H9 (cell line): ENCODE measurements at regions not wholly inside any gene's neighbourhood (a gene's known extent, or its start where the extent isn't known, plus 50 kb on each side); places are given as distances from the start of the nearest gene placed in this dataset.

Experiments
- DNase-seq: peaks from one replicate; pipeline ENCODE4 v3.0.0-alpha.2; 2017
- H2AFZ ChIP-seq: one replicate; pipeline ENCODE4 v1.6.1; 2013; ENCODE audit warnings: mild to moderate bottlenecking, low read length, control low read depth, moderate library complexity
- H2AK5ac ChIP-seq: 2 replicates; pipeline ENCODE4 v1.6.1; 2013; ENCODE audit warnings: low read length, control low read depth, mixed read lengths; ENCODE audit not compliant: insufficient read length
- H2BK120ac ChIP-seq: one replicate; pipeline ENCODE4 v1.6.1; 2013; ENCODE audit warnings: low read depth, mild to moderate bottlenecking, low read length, control low read depth, inconsistent platforms; ENCODE audit not compliant: poor library complexity, severe bottlenecking
- H2BK12ac ChIP-seq: 2 replicates; pipeline ENCODE4 v1.6.1; 2013; ENCODE audit warnings: low read length, control low read depth, mixed read lengths, low read depth; ENCODE audit not compliant: insufficient read length
- H2BK15ac ChIP-seq: 2 replicates; pipeline ENCODE4 v1.6.1; 2013; ENCODE audit warnings: low read depth, low read length, control low read depth
- H2BK20ac ChIP-seq: one replicate; pipeline ENCODE4 v1.6.1; 2013; ENCODE audit warnings: low read depth, mild to moderate bottlenecking, low read length, control low read depth, inconsistent platforms; ENCODE audit not compliant: poor library complexity, severe bottlenecking
- H2BK5ac ChIP-seq: 2 replicates; pipeline ENCODE4 v1.6.1; 2013; ENCODE audit warnings: low read length, control low read depth, mixed read lengths; ENCODE audit not compliant: insufficient read length
- H3K14ac ChIP-seq: 2 replicates; pipeline ENCODE4 v1.6.1; 2013; ENCODE audit warnings: low read length, control low read depth; ENCODE audit not compliant: insufficient read depth
- H3K18ac ChIP-seq: 2 replicates; pipeline ENCODE4 v1.6.1; 2013; ENCODE audit warnings: low read depth, mild to moderate bottlenecking, mixed read lengths, low read length, control low read depth; ENCODE audit not compliant: insufficient read length
- H3K23ac ChIP-seq: 2 replicates; pipeline ENCODE4 v1.6.1; 2013; ENCODE audit warnings: low read length, control low read depth, mixed read lengths, low read depth; ENCODE audit not compliant: insufficient read length
- H3K23me2 ChIP-seq: 2 replicates; pipeline ENCODE4 v1.6.1; 2013; ENCODE audit warnings: low read depth, mild to moderate bottlenecking, mixed read lengths, low read length, control low read depth; ENCODE audit not compliant: insufficient read length, poor library complexity, severe bottlenecking
- H3K27ac ChIP-seq: 2 replicates; pipeline ENCODE4 v1.5.1; 2013; ENCODE audit warnings: low read length, control low read depth, mixed read lengths, low read depth; ENCODE audit not compliant: insufficient read length
- H3K27me3 ChIP-seq: 2 replicates; pipeline ENCODE4 v1.6.1; 2013; ENCODE audit warnings: low read length, control low read depth, inconsistent platforms; ENCODE audit not compliant: insufficient read depth
- H3K4ac ChIP-seq: 2 replicates; pipeline ENCODE4 v1.6.1; 2013; ENCODE audit warnings: low read depth, mild to moderate bottlenecking, control low read depth, inconsistent platforms, low read length, moderate library complexity
- H3K4me1 ChIP-seq: 2 replicates; pipeline ENCODE4 v1.6.1; 2013; ENCODE audit warnings: low read length, control low read depth, inconsistent platforms; ENCODE audit not compliant: insufficient read depth
- H3K4me2 ChIP-seq: 2 replicates; pipeline ENCODE4 v1.6.1; 2013; ENCODE audit warnings: low read length, control low read depth, mixed read lengths; ENCODE audit not compliant: insufficient read length, insufficient read depth
- H3K56ac ChIP-seq: 2 replicates; pipeline ENCODE4 v1.6.1; 2013; ENCODE audit warnings: low read depth, mild to moderate bottlenecking, mixed read lengths, low read length, control low read depth; ENCODE audit not compliant: insufficient read length
- H3K79me1 ChIP-seq: 2 replicates; pipeline ENCODE4 v1.6.1; 2013; ENCODE audit warnings: low read depth, mild to moderate bottlenecking, moderate library complexity, low read length, control low read depth, inconsistent platforms; ENCODE audit not compliant: insufficient read depth, poor library complexity, severe bottlenecking
- H3K79me2 ChIP-seq: 2 replicates; pipeline ENCODE4 v1.6.1; 2013; ENCODE audit warnings: low read length, control low read depth, inconsistent platforms; ENCODE audit not compliant: insufficient read depth
- H3K9ac ChIP-seq: 2 replicates; pipeline ENCODE4 v1.6.1; 2013; ENCODE audit warnings: low read length, control low read depth, mixed read lengths; ENCODE audit not compliant: insufficient read length; ENCODE audit errors: extremely low read depth
- H3K9me3 ChIP-seq: one replicate; pipeline ENCODE4 v1.6.1; 2013; ENCODE audit warnings: low read depth, low read length, inconsistent platforms; ENCODE audit not compliant: control insufficient read depth
- H3T11ph ChIP-seq: one replicate; pipeline ENCODE4 v1.6.1; 2013; ENCODE audit warnings: mild to moderate bottlenecking, low read length, control low read depth, inconsistent platforms
- H4K20me1 ChIP-seq: one replicate; pipeline ENCODE4 v1.6.1; 2013; ENCODE audit not compliant: control insufficient read depth, insufficient read length, insufficient read depth
- H4K5ac ChIP-seq: 2 replicates; pipeline ENCODE4 v1.6.1; 2013; ENCODE audit warnings: low read depth, mild to moderate bottlenecking, mixed read lengths, low read length, control low read depth; ENCODE audit not compliant: insufficient read length
- H4K8ac ChIP-seq: replicated peaks from 2 replicates; pipeline ENCODE4 v1.6.1; 2013; ENCODE audit warnings: low read length, control low read depth, mixed read lengths, low read depth; ENCODE audit not compliant: insufficient read length
- H4K91ac ChIP-seq: 2 replicates; pipeline ENCODE4 v1.6.1; 2013; ENCODE audit warnings: low read depth, mild to moderate bottlenecking, moderate library complexity, mixed read lengths, low read length, control low read depth; ENCODE audit not compliant: insufficient read length
- H3K27ac Mint-ChIP-seq, 3 experiments: 2 replicates in 2 of 3; 3 replicates in 1 of 3; pipeline ENCODE4 v1.8.0; 2020 to 2021; ENCODE audit warnings: mixed read lengths in 3 of 3, mild to moderate bottlenecking in 1 of 3, moderate library complexity in 1 of 3
- H3K27me3 Mint-ChIP-seq: 2 replicates; pipeline ENCODE4 v1.8.0; 2021; ENCODE audit warnings: low read depth, mild to moderate bottlenecking, moderate library complexity, mixed read lengths
- H3K36me3 Mint-ChIP-seq, 3 experiments: 2 replicates in 2 of 3; 3 replicates in 1 of 3; pipeline ENCODE4 v1.8.0; 2020 to 2021; ENCODE audit warnings: low read depth in 3 of 3, mixed read lengths in 3 of 3; ENCODE audit not compliant: insufficient read depth in 1 of 3
- H3K4me1 Mint-ChIP-seq, 2 experiments: 2 replicates each; pipeline ENCODE4 v1.8.0; 2020; ENCODE audit warnings: mixed read lengths in 2 of 2
- H3K4me3 Mint-ChIP-seq, 2 experiments: 2 replicates in 1 of 2; 3 replicates in 1 of 2; pipeline ENCODE4 v1.8.0; 2020 to 2021; ENCODE audit warnings: mild to moderate bottlenecking in 2 of 2, mixed read lengths in 2 of 2, moderate library complexity in 1 of 2
- H3K9me3 Mint-ChIP-seq, 2 experiments: 2 replicates in 1 of 2; 3 replicates in 1 of 2; pipeline ENCODE4 v1.8.0; 2020; ENCODE audit warnings: mild to moderate bottlenecking in 2 of 2, mixed read lengths in 2 of 2, moderate library complexity in 1 of 2
- WGBS: extraction: QIAGEN DNeasy Blood & Tissue Kit; methylation state at CpG from one replicate; pipeline ENCODE4 v1.1.7; 2013; ENCODE audit warnings: missing lambda C conversion rate, low lambda C conversion rate, mixed read lengths; ENCODE audit not compliant: insufficient read length; ENCODE audit errors: extremely low coverage; 5-methylcytosine and 5-hydroxymethylcytosine counted together
- TF ChIP-seq, protein P1 (sequence below): fragments of 200-600 bp; sonication (generic); conservative IDR thresholded peaks from 3 replicates; pipeline ENCODE4 v1.8.0; 2021; ENCODE audit warnings: antibody characterized with exemption, mild to moderate bottlenecking

GRCh38 chr7:116128139-116128538 is 82.2 kb upstream of the TES start:
- H3K14ac ChIP-seq, result no peak overlapping the region
- H4K91ac ChIP-seq, result no peak overlapping the region
- TF ChIP-seq, protein P1, sequence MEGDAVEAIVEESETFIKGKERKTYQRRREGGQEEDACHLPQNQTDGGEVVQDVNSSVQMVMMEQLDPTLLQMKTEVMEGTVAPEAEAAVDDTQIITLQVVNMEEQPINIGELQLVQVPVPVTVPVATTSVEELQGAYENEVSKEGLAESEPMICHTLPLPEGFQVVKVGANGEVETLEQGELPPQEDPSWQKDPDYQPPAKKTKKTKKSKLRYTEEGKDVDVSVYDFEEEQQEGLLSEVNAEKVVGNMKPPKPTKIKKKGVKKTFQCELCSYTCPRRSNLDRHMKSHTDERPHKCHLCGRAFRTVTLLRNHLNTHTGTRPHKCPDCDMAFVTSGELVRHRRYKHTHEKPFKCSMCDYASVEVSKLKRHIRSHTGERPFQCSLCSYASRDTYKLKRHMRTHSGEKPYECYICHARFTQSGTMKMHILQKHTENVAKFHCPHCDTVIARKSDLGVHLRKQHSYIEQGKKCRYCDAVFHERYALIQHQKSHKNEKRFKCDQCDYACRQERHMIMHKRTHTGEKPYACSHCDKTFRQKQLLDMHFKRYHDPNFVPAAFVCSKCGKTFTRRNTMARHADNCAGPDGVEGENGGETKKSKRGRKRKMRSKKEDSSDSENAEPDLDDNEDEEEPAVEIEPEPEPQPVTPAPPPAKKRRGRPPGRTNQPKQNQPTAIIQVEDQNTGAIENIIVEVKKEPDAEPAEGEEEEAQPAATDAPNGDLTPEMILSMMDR, result no peak
- no peaks in the 10 kb centered on the region for H3K79me1 ChIP-seq
- Mint-ChIP-seq H3K9me3 (peaks cover 8 to 14% of the 10 kb centered on the region in 2 experiments; a peak in 4 of 5 replicates), H3K27ac (no peak overlapping the region), H3K27me3 (no peaks in the 10 kb centered on the region), H3K36me3 (peaks cover 0 to 6% (median 4%) of the 10 kb centered on the region in 3 experiments; a peak in 4 of 7 replicates), H3K4me3 (no peak overlapping the region), H3K4me1 (peaks cover 3 to 4% of the 10 kb centered on the region in 2 experiments)
- H4K20me1 ChIP-seq, result no peaks in the 10 kb centered on the region
- H2BK120ac ChIP-seq, result no peak overlapping the region
- H3T11ph ChIP-seq, result no peak overlapping the region
- H4K5ac ChIP-seq, result no peak overlapping the region
- no peak overlapping the region for H2AK5ac ChIP-seq
- H3K9ac ChIP-seq, result no peak overlapping the region
- no peak overlapping the region for H2AFZ ChIP-seq
- no CpG with 5 or more reads among the region's 2 CpGs for WGBS
- no peak overlapping the region for H3K4me2 ChIP-seq
- DNase-seq, result no peak
- no peaks in the 10 kb centered on the region for H3K79me2 ChIP-seq
- no peak overlapping the region for H3K56ac ChIP-seq
- H3K4me1 ChIP-seq, result no peaks in the 10 kb centered on the region
- no peak overlapping the region for H3K23ac ChIP-seq
- no peak overlapping the region for H3K27ac ChIP-seq
- H3K18ac ChIP-seq, result no peak overlapping the region
- H2BK20ac ChIP-seq, result no peak overlapping the region
- no peaks in the 10 kb centered on the region for H3K9me3 ChIP-seq
- H2BK15ac ChIP-seq, result no peak overlapping the region
- no peak overlapping the region for H2BK5ac ChIP-seq
- no peak overlapping the region for H4K8ac ChIP-seq
- H2BK12ac ChIP-seq, result no peak overlapping the region
- H3K27me3 ChIP-seq, result no peaks in the 10 kb centered on the region
- no peak overlapping the region for H3K4ac ChIP-seq
- no peaks in the 10 kb centered on the region for H3K23me2 ChIP-seq
